PC-3 (cell line): ENCODE measurements at regions not wholly inside any gene's neighbourhood (a gene's known extent, or its start where the extent isn't known, plus 50 kb on each side); places are given as distances from the start of the nearest gene placed in this dataset.

Experiments
- ATAC-seq: fragments of 200-7000 bp; cut with Tn5 transposase; 2 replicates; pipeline ENCODE4 v1.9.1; 2020; ENCODE audit warnings: mild to moderate bottlenecking, moderate library complexity
- BruUV-seq: library from RNA; stranded (reverse); fragments of 400-500 nt; replicated peaks from 2 replicates; lab custom pipeline; 2021; lab: Mats Ljungman, UMichigan
- CTCF ChIA-PET: fragments of 300-600 bp; sonication (Branson Sonifier 250); formaldehyde crosslinking; loops from one replicate; lab custom pipeline; 2022; ENCODE audit warnings: antibody characterized with exemption; lab: Charles Lee
- POLR2A ChIA-PET: fragments of 300-600 bp; sonication (Branson Sonifier 250); formaldehyde crosslinking; loops from one replicate; lab custom pipeline; 2022; ENCODE audit warnings: antibody characterized with exemption; ENCODE audit not compliant: unreplicated experiment; lab: Charles Lee
- DNase-seq: peaks from one replicate; pipeline ENCODE4 v3.0.0-alpha.2; 2015
- H2AFZ ChIP-seq: fragments of 300-600 bp; sonication (generic); 2 replicates; pipeline ENCODE4 v1.6.0; 2016; ENCODE audit warnings: antibody characterized with exemption, low read length
- H3F3A ChIP-seq: fragments of 300-600 bp; sonication (generic); one replicate; pipeline ENCODE4 v1.6.0; 2017; ENCODE audit warnings: antibody characterized with exemption, low read length, control low read depth, mild to moderate bottlenecking; ENCODE audit not compliant: unreplicated experiment
- H3K27ac ChIP-seq: fragments of 300-600 bp; sonication (generic); 2 replicates; pipeline ENCODE4 v1.5.1; 2016; ENCODE audit warnings: mild to moderate bottlenecking, low read length
- H3K27me3 ChIP-seq: fragments of 300-600 bp; sonication (generic); 2 replicates; pipeline ENCODE4 v1.6.1; 2016; ENCODE audit warnings: low read length, mixed read lengths
- H3K36me3 ChIP-seq: fragments of 300-600 bp; sonication (generic); 2 replicates; pipeline ENCODE4 v1.6.1; 2016; ENCODE audit warnings: low read depth, mixed run types, low read length, mixed read lengths
- H3K4me1 ChIP-seq: fragments of 300-600 bp; sonication (generic); 2 replicates; pipeline ENCODE4 v1.5.1; 2016; ENCODE audit warnings: low read length; ENCODE audit not compliant: insufficient read depth
- H3K4me2 ChIP-seq: fragments of 300-600 bp; sonication (generic); 2 replicates; pipeline ENCODE4 v1.6.0; 2016; ENCODE audit warnings: low read length
- H3K4me3 ChIP-seq: fragments of 300-600 bp; sonication (generic); 2 replicates; pipeline ENCODE4 v1.5.1; 2016; ENCODE audit warnings: mild to moderate bottlenecking, low read length, mixed read lengths
- H3K79me2 ChIP-seq: fragments of 300-600 bp; sonication (generic); 2 replicates; pipeline ENCODE4 v1.6.1; 2017; ENCODE audit warnings: low read length, mixed read lengths
- H3K9ac ChIP-seq: fragments of 300-600 bp; sonication (generic); 2 replicates; pipeline ENCODE4 v1.6.0; 2016; ENCODE audit warnings: mild to moderate bottlenecking, low read length
- H3K9me2 ChIP-seq: fragments of 300-600 bp; sonication (generic); replicated peaks from 2 replicates; pipeline ENCODE4 v1.6.1; 2016; ENCODE audit warnings: mixed run types, low read length, mixed read lengths
- H3K9me3 ChIP-seq: fragments of 300-600 bp; sonication (generic); 2 replicates; pipeline ENCODE4 v1.6.1; 2016; ENCODE audit warnings: low read length, mixed read lengths
- H4K20me1 ChIP-seq: fragments of 300-600 bp; sonication (generic); 2 replicates; pipeline ENCODE4 v1.6.1; 2016; ENCODE audit warnings: low read length, mixed read lengths
- CTCF ChIP-seq: fragments of 300-600 bp; sonication (generic); conservative IDR thresholded peaks from 2 replicates; pipeline ENCODE4 v1.5.1; 2017; ENCODE audit warnings: antibody characterized with exemption, low read depth, mild to moderate bottlenecking, low read length
- EZH2 ChIP-seq: fragments of 300-600 bp; sonication (generic); IDR thresholded peaks from one replicate; pipeline ENCODE4 v1.6.1; 2017; ENCODE audit warnings: antibody characterized with exemption, mild to moderate bottlenecking, low read length; ENCODE audit not compliant: unreplicated experiment
- EZH2phosphoT487 ChIP-seq: fragments of 300-600 bp; sonication (generic); IDR thresholded peaks from 2 replicates; pipeline ENCODE4 v1.6.1; 2018; ENCODE audit warnings: mild to moderate bottlenecking, antibody characterized with exemption, low read length, borderline replicate concordance
- intact Hi-C: fragments of 100-400 bp; cut with micrococcal nuclease; formaldehyde crosslinking; loops from 2 replicates; pipeline ENCODE4 v1.9.0; 2023

GRCh38 chr1:79386730-79387129 is 380.2 kb upstream of the ADGRL4 start:
- no TSS peak for BruUV-seq
- peaks cover 15% of the 10 kb centered on the region for H3K4me1 ChIP-seq
- H3K36me3 ChIP-seq, result no peaks in the 10 kb centered on the region
- H3K4me3 ChIP-seq, result no peak overlapping the region
- TF ChIP-seq CTCF (no peak), EZH2 (no peak), EZH2phosphoT487 (no peak)
- no peaks in the 10 kb centered on the region for H3K9me2 ChIP-seq
- intact Hi-C loops, result no loop called here
- no peaks in the 10 kb centered on the region for H3K79me2 ChIP-seq
- H3K27me3 ChIP-seq, result no peaks in the 10 kb centered on the region
- H3K9ac ChIP-seq, result no peak overlapping the region
- H2AFZ ChIP-seq, result no peak overlapping the region
- H4K20me1 ChIP-seq, result no peaks in the 10 kb centered on the region
- no peak overlapping the region for H3K27ac ChIP-seq
- DNase-seq, result no peak
- no peaks in the 10 kb centered on the region for H3F3A ChIP-seq
- no peak for ATAC-seq
- H3K9me3 ChIP-seq, result no peaks in the 10 kb centered on the region
- ChIA-PET POLR2A (no interaction called here), CTCF (no interaction called here)
- no peak overlapping the region for H3K4me2 ChIP-seq

- Histone ChIP-seq H3K4me3 (no peak overlapping the region), H3K79me2 (no peaks in the 10 kb centered on the region), H3K4me2 (no peak overlapping the region), H3F3A (no peaks in the 10 kb centered on the region), H3K27ac (no peak overlapping the region), H3K9me3 (no peaks in the 10 kb centered on the region), H3K9me2 (no peaks in the 10 kb centered on the region), H2AFZ (no peak overlapping the region), H3K4me1 (peaks cover 5% of the 10 kb centered on the region; the same call in 1 of the 2 replicates), H3K36me3 (no peaks in the 10 kb centered on the region), H3K9ac (no peak overlapping the region), H3K27me3 (no peaks in the 10 kb centered on the region), H4K20me1 (no peaks in the 10 kb centered on the region)
- CTCF ChIA-PET, result no interaction called here
- TF ChIP-seq EZH2 (no peak), EZH2phosphoT487 (no peak), CTCF (0 out of 2 replicates have a peak, but pooled peaks have one; percentile 36)
- ATAC-seq (no peak), DNase-seq (no peak)
- intact Hi-C loops, result no loop called here
- BruUV-seq, result no TSS peak
- POLR2A ChIA-PET, result no interaction called here
Observed at GRCh38 chr1:79380078-79380477, 373.5 kb upstream of the ADGRL4 start.

GRCh38 chr1:79376106-79376505 is 369.6 kb upstream of the ADGRL4 start:
- no peak for TF ChIP-seq CTCF
- no peak for TF ChIP-seq EZH2
- TF ChIP-seq EZH2phosphoT487, result no peak
- no peak overlapping the region for H3K9ac ChIP-seq
- POLR2A ChIA-PET, result no interaction called here
- no TSS peak for BruUV-seq
- no peak overlapping the region for H3K27ac ChIP-seq
- H3K4me3 ChIP-seq, result no peak overlapping the region
- H3K9me3 ChIP-seq, result no peaks in the 10 kb centered on the region
- DNase-seq, result peak; percentile 34
- no peaks in the 10 kb centered on the region for H4K20me1 ChIP-seq
- H3K36me3 ChIP-seq, result no peaks in the 10 kb centered on the region
- intact Hi-C loops, result no loop called here
- peak; percentile 45; the same call in 1 of the 2 replicates for ATAC-seq
- no peak overlapping the region for H2AFZ ChIP-seq
- CTCF ChIA-PET, result interaction anchor here (0.9 kb wide), 1 partner anchor 12 kb away, joined by 6 read pairs; no protein-coding TSS in a partner anchor
- no peaks in the 10 kb centered on the region for H3F3A ChIP-seq
- H3K9me2 ChIP-seq, result no peaks in the 10 kb centered on the region
- no peaks in the 10 kb centered on the region for H3K79me2 ChIP-seq
- H3K4me2 ChIP-seq, result no peak overlapping the region
- H3K4me1 ChIP-seq, result peaks cover under 1% of the 10 kb centered on the region; the same call in 1 of the 2 replicates
- H3K27me3 ChIP-seq, result no peaks in the 10 kb centered on the region
